Ovary (tissue), 3 donors: ENCODE measurements at regions not wholly inside any gene's neighbourhood (a gene's known extent, or its start where the extent isn't known, plus 50 kb on each side); places are given as distances from the start of the nearest gene placed in this dataset.

Source experiments
- CTCF ChIP-seq, 3 donors: fragments of 450-650 bp in 2 of 3; fragments of 200-600 bp in 1 of 3; IDR thresholded peaks; one replicate each; pipeline versions ENCODE4 v1.5.1 to v1.8.0; 2016 to 2022; ENCODE audit warnings: antibody characterized with exemption in 3 of 3, mild to moderate bottlenecking in 1 of 3
- EP300 ChIP-seq: sonication (generic); formaldehyde crosslinking; IDR thresholded peaks from one replicate; pipeline ENCODE4 v1.6.1; 2017; ENCODE audit warnings: antibody characterized with exemption
- POLR2A ChIP-seq: fragments of 450-650 bp; IDR thresholded peaks from one replicate; pipeline ENCODE4 v1.6.1; 2017; ENCODE audit warnings: antibody characterized with exemption, mild to moderate bottlenecking, moderate library complexity
- donor health status: DM: no; HTN: no; CAD: no.

- no peak for TF ChIP-seq CTCF (IDR thresholded peaks at IDR 0.05)
- no peak for TF ChIP-seq POLR2A
- no peak for TF ChIP-seq EP300
Measured at GRCh38 chr2:161067846-161068350, 92.3 kb upstream of the TANK start.
